SU-DHL-6 (cell line): ENCODE measurements at regions not wholly inside any gene's neighbourhood (a gene's known extent, or its start where the extent isn't known, plus 50 kb on each side); places are given as distances from the start of the nearest gene placed in this dataset.

Source experiments
- H2AFZ ChIP-seq: fragments of 200-600 bp; sonication (generic); 2 replicates; pipeline ENCODE4 v1.6.1; 2014; ENCODE audit warnings: low read depth, mild to moderate bottlenecking, moderate library complexity, mixed read lengths, antibody characterized with exemption, low read length; ENCODE audit not compliant: severe bottlenecking
- H3F3A ChIP-seq: fragments of 200-600 bp; shearing (Covaris generic); 2 replicates; pipeline ENCODE4 v1.6.0; 2016; ENCODE audit warnings: antibody characterized with exemption, mild to moderate bottlenecking; ENCODE audit not compliant: insufficient read depth
- H3K27ac ChIP-seq: fragments of 200-600 bp; sonication (generic); 2 replicates; pipeline ENCODE4 v1.5.1; 2016; ENCODE audit warnings: low read depth, mild to moderate bottlenecking, low read length, moderate library complexity, mixed read lengths
- H3K27me3 ChIP-seq: fragments of 200-600 bp; sonication (generic), shearing (Covaris generic); 2 replicates; pipeline ENCODE4 v1.6.0; 2014; ENCODE audit warnings: mild to moderate bottlenecking, low read length
- H3K36me3 ChIP-seq: fragments of 200-600 bp; sonication (generic); 2 replicates; pipeline ENCODE4 v1.6.1; 2014; ENCODE audit warnings: mild to moderate bottlenecking, low read length, mixed read lengths
- H3K4me2 ChIP-seq: fragments of 300-600, 200-600 bp; shearing (Covaris generic), sonication (generic); 2 replicates; pipeline ENCODE4 v1.6.0; 2014; ENCODE audit warnings: low read length, low read depth, mild to moderate bottlenecking; ENCODE audit not compliant: poor library complexity, severe bottlenecking
- H3K4me3 ChIP-seq: fragments of 200-600 bp; sonication (generic); 2 replicates; pipeline ENCODE4 v1.5.1; 2014; ENCODE audit warnings: antibody characterized with exemption, low read length, mild to moderate bottlenecking, mixed read lengths; ENCODE audit not compliant: insufficient read depth, poor library complexity, severe bottlenecking
- H3K79me2 ChIP-seq: fragments of 200-600 bp; sonication (generic); 2 replicates; pipeline ENCODE4 v1.6.1; 2014; ENCODE audit warnings: mild to moderate bottlenecking, low read length, moderate library complexity; ENCODE audit not compliant: insufficient read depth
- H3K9ac ChIP-seq: fragments of 200-600 bp; sonication (generic); 2 replicates; pipeline ENCODE4 v1.7.0; 2014; ENCODE audit warnings: mild to moderate bottlenecking, low read length
- H3K9me2 ChIP-seq: fragments of 200-600 bp; sonication (generic); replicated peaks from 2 replicates; pipeline ENCODE4 v1.6.1; 2014; ENCODE audit warnings: low read length; ENCODE audit not compliant: insufficient read depth
- H3K9me3 ChIP-seq: fragments of 200-600 bp; sonication (generic); 2 replicates; pipeline ENCODE4 v1.6.1; 2014; ENCODE audit warnings: low read length, mixed read lengths; ENCODE audit not compliant: insufficient read depth
- H4K20me1 ChIP-seq: fragments of 200-600 bp; sonication (generic); 2 replicates; pipeline ENCODE4 v1.6.1; 2014; ENCODE audit warnings: low read depth, mild to moderate bottlenecking, antibody characterized with exemption, low read length, moderate library complexity, mixed read lengths
- CTCF ChIP-seq: fragments of 200-600 bp; sonication (generic); IDR thresholded peaks from one replicate; pipeline ENCODE4 v1.5.1; 2017; ENCODE audit warnings: antibody characterized with exemption, mild to moderate bottlenecking, low read length, moderate library complexity; ENCODE audit not compliant: insufficient read depth, poor library complexity, severe bottlenecking
- EZH2phosphoT487 ChIP-seq: fragments of 200-600 bp; sonication (generic), shearing (Covaris generic); conservative IDR thresholded peaks from 2 replicates; pipeline ENCODE4 v1.6.1; 2018; ENCODE audit warnings: mild to moderate bottlenecking, antibody characterized with exemption, low read length, moderate library complexity, mixed read lengths

GRCh38 chr12:89212339-89212771 lies 139.9 kb downstream of the DUSP6 start:
- H2AFZ ChIP-seq: no peak overlapping the region
- TF ChIP-seq EZH2phosphoT487 (no peak), CTCF (no peak)
- H3K4me3 ChIP-seq: no peak overlapping the region
- H3K9ac ChIP-seq: no peak overlapping the region
- no peaks in the 10 kb centered on the region for H3K27me3 ChIP-seq
- H3F3A ChIP-seq: no peaks in the 10 kb centered on the region
- H3K9me3 ChIP-seq: no peaks in the 10 kb centered on the region
- H3K4me2 ChIP-seq: no peak overlapping the region
- H3K27ac ChIP-seq: no peak overlapping the region
- H3K9me2 ChIP-seq: no peaks in the 10 kb centered on the region
- no peaks in the 10 kb centered on the region for H3K36me3 ChIP-seq
- no peaks in the 10 kb centered on the region for H3K79me2 ChIP-seq
- H4K20me1 ChIP-seq: no peaks in the 10 kb centered on the region

- no peaks in the 10 kb centered on the region for H3F3A ChIP-seq
- H3K4me3 ChIP-seq: no peak overlapping the region
- H3K27ac ChIP-seq: no peak overlapping the region
- H4K20me1 ChIP-seq: no peaks in the 10 kb centered on the region
- TF ChIP-seq EZH2phosphoT487: no peak
- TF ChIP-seq CTCF: no peak
- H3K9ac ChIP-seq: no peak overlapping the region
- no peak overlapping the region for H3K4me2 ChIP-seq
- no peaks in the 10 kb centered on the region for H3K9me2 ChIP-seq
- no peaks in the 10 kb centered on the region for H3K27me3 ChIP-seq
- no peaks in the 10 kb centered on the region for H3K36me3 ChIP-seq
- no peak overlapping the region for H2AFZ ChIP-seq
- H3K79me2 ChIP-seq: no peaks in the 10 kb centered on the region
- H3K9me3 ChIP-seq: no peaks in the 10 kb centered on the region
These were observed 140.8 kb downstream of the DUSP6 start for GRCh38 chr12:89211456-89211855.

- no peaks in the 10 kb centered on the region for H3K36me3 ChIP-seq
- H3K4me2 ChIP-seq: no peak overlapping the region
- H3K27ac ChIP-seq: no peak overlapping the region
- no peak overlapping the region for H2AFZ ChIP-seq
- H3K9ac ChIP-seq: no peak overlapping the region
- H3F3A ChIP-seq: no peaks in the 10 kb centered on the region
- H4K20me1 ChIP-seq: no peaks in the 10 kb centered on the region
- no peaks in the 10 kb centered on the region for H3K9me2 ChIP-seq
- no peak overlapping the region for H3K4me3 ChIP-seq
- H3K27me3 ChIP-seq: no peaks in the 10 kb centered on the region
- no peaks in the 10 kb centered on the region for H3K9me3 ChIP-seq
- TF ChIP-seq EZH2phosphoT487 (no peak), CTCF (no peak)
- H3K79me2 ChIP-seq: no peaks in the 10 kb centered on the region
These were observed 142.0 kb downstream of the DUSP6 start for GRCh38 chr12:89210277-89210676.
